Activated CD4-positive, alpha-beta T cell treated with anti-CD3 and anti-CD28 coated beads for 36 hours (primary cell): ENCODE measurements at regions not wholly inside any gene's neighbourhood (a gene's known extent, or its start where the extent isn't known, plus 50 kb on each side); places are given as distances from the start of the nearest gene placed in this dataset.

Experiments
- ATAC-seq: fragments of 200-7000 bp; cut with Tn5 transposase; one replicate; pipeline ENCODE4 v1.10.0; 2021; ENCODE audit warnings: mild to moderate bottlenecking, moderate library complexity
- CTCF ChIA-PET: fragments of 350-600 bp; sonication (Branson Sonifier 250); formaldehyde crosslinking; loops from one replicate; lab custom pipeline; 2021; ENCODE audit warnings: antibody characterized with exemption; lab: Charles Lee
- POLR2A ChIA-PET: fragments of 350-600 bp; sonication (Branson Sonifier 250); formaldehyde crosslinking; loops from one replicate; lab custom pipeline; 2021; ENCODE audit warnings: antibody characterized with exemption, inconsistent platforms; lab: Charles Lee
- DNase-seq: peaks from one replicate; pipeline ENCODE4 v3.0.0-alpha.2; 2020
- H3K27ac Mint-ChIP-seq: one replicate; pipeline ENCODE4 v1.8.0; 2021; ENCODE audit warnings: mixed read lengths
- H3K27me3 Mint-ChIP-seq: one replicate; pipeline ENCODE4 v1.8.0; 2021; ENCODE audit warnings: mixed read lengths
- H3K36me3 Mint-ChIP-seq: one replicate; pipeline ENCODE4 v1.8.0; 2021; ENCODE audit warnings: low read depth, mixed read lengths
- H3K4me1 Mint-ChIP-seq: one replicate; pipeline ENCODE4 v1.8.0; 2021; ENCODE audit warnings: mixed read lengths
- H3K4me3 Mint-ChIP-seq: one replicate; pipeline ENCODE4 v1.8.0; 2021; ENCODE audit warnings: mild to moderate bottlenecking, moderate library complexity, mixed read lengths
- H3K9me3 Mint-ChIP-seq: one replicate; pipeline ENCODE4 v1.8.0; 2021; ENCODE audit warnings: low read depth, mixed read lengths
- intact Hi-C, 2 experiments: fragments of 100-400 bp; cut with DNase I in 1 of 2; cut with micrococcal nuclease in 1 of 2; formaldehyde crosslinking; loops; one replicate each; pipeline versions ENCODE4 v1.14.2 to v1.15.1; 2022 to 2024; cut with DNase I, micrococcal nuclease

DNA sequence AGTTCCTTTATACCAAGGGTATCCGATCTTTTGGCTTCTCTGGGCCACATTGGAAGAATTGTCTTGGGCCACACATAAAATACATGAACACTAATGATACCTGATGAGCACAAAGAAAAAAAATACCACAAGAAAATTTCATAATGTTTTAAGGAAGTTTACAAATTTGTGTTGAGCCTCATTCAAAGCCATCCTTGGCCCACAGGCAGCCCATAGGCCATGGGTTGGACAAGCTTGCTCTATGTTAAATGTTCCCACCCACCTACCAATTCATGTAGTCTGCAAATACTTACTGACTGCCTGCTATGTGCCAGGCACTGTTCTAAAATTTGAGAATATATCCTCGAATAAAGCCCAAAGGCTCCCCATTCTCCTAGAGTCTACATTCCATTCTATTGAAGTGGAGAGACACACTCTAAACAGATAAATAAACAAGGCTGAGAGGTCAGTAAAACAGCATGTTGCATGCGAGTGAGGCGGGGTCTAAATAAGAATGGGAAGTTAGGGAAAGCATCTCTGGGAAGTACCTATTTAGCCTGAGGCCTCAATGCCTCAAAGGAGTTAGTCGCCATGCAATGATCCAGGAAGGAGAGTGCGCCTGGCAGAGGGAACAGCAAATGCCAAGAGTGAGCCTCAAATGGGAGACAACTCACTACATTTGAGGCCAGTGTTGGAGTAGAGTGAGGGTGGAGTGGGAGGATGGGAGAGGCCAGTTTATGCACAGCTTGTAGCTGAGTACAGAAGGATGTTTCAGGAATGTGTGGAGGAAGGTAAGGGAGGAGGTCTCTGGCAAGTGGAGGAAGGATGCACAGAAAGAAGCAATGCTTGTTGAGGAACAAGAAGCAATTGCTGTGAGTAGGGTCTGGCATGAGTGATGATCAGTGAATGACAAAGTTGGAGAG lies 52.5 kb upstream of the CLDN10 start:
- Mint-ChIP-seq H3K27me3 (peaks cover 10% of the 10 kb centered on the region), H3K4me1 (no peaks in the 10 kb centered on the region), H3K27ac (no peak overlapping the region), H3K36me3 (no peaks in the 10 kb centered on the region), H3K4me3 (no peak overlapping the region), H3K9me3 (peaks cover 14% of the 10 kb centered on the region)
- ChIA-PET POLR2A (no interaction called here), CTCF (no interaction called here)
- ATAC-seq (no peak), DNase-seq (no peak)
- intact Hi-C loops: no loop called here

DNA sequence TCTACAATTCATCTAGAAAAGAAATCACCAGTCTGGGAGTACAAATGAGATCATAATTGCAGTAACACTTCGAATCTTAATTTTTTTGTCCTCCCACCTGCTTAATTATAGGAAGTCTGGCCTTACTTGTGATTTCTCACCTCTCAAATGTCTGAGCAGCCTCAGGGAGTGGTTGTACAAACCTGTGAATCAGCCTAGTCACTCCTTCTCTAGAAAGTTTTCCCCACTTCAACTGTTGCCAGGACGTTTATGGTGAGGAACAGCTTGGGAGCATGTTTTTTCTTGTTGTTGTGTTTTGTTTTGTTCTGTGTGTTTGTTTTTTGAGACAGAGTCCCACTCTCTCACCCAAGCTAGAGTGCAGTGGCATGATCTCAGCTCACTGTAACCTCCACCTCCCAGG lies 50.3 kb upstream of the CLDN10 start:
- Mint-ChIP-seq H3K36me3 (no peaks in the 10 kb centered on the region), H3K4me3 (no peak overlapping the region), H3K9me3 (peaks cover 7% of the 10 kb centered on the region), H3K27me3 (peaks cover 14% of the 10 kb centered on the region), H3K4me1 (no peaks in the 10 kb centered on the region), H3K27ac (no peak overlapping the region)
- intact Hi-C loops: no loop called here
- ATAC-seq (no peak), DNase-seq (no peak)
- ChIA-PET POLR2A (no interaction called here), CTCF (no interaction called here)
